BJ (cell line): ENCODE measurements at regions not wholly inside any gene's neighbourhood (a gene's known extent, or its start where the extent isn't known, plus 50 kb on each side); places are given as distances from the start of the nearest gene placed in this dataset.

Experiments
- CTCF ChIA-PET: fragments of 350-600 bp; formaldehyde crosslinking; extraction: SDS; loops from one replicate; lab custom pipeline; 2021; ENCODE audit warnings: antibody characterized with exemption, inconsistent platforms; lab: Yijun Ruan, JAX
- POLR2A ChIA-PET: fragments of 300-600 bp; sonication (Branson Sonifier 250); formaldehyde crosslinking; extraction: SDS; loops from one replicate; lab custom pipeline; 2021; ENCODE audit warnings: antibody characterized with exemption; lab: Charles Lee
- DNase-seq: peaks from one replicate; pipeline ENCODE4 v3.0.0-alpha.2; 2011; ENCODE audit warnings: low read depth
- H3K27me3 ChIP-seq: 2 replicates; pipeline ENCODE4 v1.6.0; 2011; ENCODE audit warnings: low read length; ENCODE audit not compliant: control insufficient read depth, insufficient read depth
- H3K36me3 ChIP-seq: 2 replicates; pipeline ENCODE4 v1.5.1; 2011; ENCODE audit warnings: low read length; ENCODE audit not compliant: control insufficient read depth, insufficient read depth
- H3K4me3 ChIP-seq: 2 replicates; pipeline ENCODE4 v1.5.1; 2011; ENCODE audit warnings: low read depth, mild to moderate bottlenecking, control low read depth, low read length
- TF ChIP-seq, protein P1 (sequence below): IDR thresholded peaks from 2 replicates; pipeline ENCODE4 v1.5.1; 2011; ENCODE audit warnings: low read depth, mild to moderate bottlenecking, control low read depth, inconsistent platforms, low read length, moderate library complexity; ENCODE audit not compliant: insufficient read depth

DNA sequence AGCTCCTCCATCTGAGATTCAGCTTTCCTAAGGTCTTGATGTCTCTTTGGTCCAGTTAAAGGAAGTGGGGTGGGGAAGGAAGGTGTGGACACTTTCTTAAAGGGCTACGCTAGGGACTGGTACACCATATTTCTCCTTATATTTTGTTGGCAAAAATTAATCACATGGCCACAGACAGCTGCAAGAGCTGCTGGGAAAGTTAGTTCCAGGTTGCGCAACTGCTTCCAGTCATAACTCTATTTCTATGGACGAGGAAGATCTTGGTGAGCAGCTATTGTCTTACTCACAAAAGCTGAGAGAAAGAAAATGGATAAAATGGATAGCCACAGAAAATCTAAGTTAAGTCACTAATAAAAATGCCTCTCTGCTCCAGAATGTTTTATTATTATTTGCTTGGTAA lies 60.7 kb upstream of the PPM1B start:
- H3K4me3 ChIP-seq, result no peak overlapping the region
- TF ChIP-seq, protein P1, sequence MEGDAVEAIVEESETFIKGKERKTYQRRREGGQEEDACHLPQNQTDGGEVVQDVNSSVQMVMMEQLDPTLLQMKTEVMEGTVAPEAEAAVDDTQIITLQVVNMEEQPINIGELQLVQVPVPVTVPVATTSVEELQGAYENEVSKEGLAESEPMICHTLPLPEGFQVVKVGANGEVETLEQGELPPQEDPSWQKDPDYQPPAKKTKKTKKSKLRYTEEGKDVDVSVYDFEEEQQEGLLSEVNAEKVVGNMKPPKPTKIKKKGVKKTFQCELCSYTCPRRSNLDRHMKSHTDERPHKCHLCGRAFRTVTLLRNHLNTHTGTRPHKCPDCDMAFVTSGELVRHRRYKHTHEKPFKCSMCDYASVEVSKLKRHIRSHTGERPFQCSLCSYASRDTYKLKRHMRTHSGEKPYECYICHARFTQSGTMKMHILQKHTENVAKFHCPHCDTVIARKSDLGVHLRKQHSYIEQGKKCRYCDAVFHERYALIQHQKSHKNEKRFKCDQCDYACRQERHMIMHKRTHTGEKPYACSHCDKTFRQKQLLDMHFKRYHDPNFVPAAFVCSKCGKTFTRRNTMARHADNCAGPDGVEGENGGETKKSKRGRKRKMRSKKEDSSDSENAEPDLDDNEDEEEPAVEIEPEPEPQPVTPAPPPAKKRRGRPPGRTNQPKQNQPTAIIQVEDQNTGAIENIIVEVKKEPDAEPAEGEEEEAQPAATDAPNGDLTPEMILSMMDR, result no peak
- no peak for DNase-seq
- ChIA-PET CTCF (interaction anchor here (0.5 kb wide), 1 partner anchor 723 kb away, joined by 3 read pairs; no protein-coding TSS in a partner anchor), POLR2A (no interaction called here)
- H3K36me3 ChIP-seq, result no peaks in the 10 kb centered on the region
- no peaks in the 10 kb centered on the region for H3K27me3 ChIP-seq

GRCh38 chr2:44109166-44109565 lies 59.5 kb upstream of the PPM1B start:
- TF ChIP-seq, protein P1, result no peak
- ChIA-PET CTCF (no interaction called here), POLR2A (no interaction called here)
- DNase-seq, result no peak
- no peaks in the 10 kb centered on the region for H3K36me3 ChIP-seq
- no peaks in the 10 kb centered on the region for H3K27me3 ChIP-seq
- no peak overlapping the region for H3K4me3 ChIP-seq

- TF ChIP-seq, protein P1, result no peak
- no peak for DNase-seq
- no peak overlapping the region for H3K4me3 ChIP-seq
- POLR2A ChIA-PET, result no interaction called here
- CTCF ChIA-PET, result no interaction called here
- no peaks in the 10 kb centered on the region for H3K36me3 ChIP-seq
- no peaks in the 10 kb centered on the region for H3K27me3 ChIP-seq
Observed at GRCh38 chr2:44110444-44110843, 58.2 kb upstream of the PPM1B start.

- no peaks in the 10 kb centered on the region for H3K27me3 ChIP-seq
- ChIA-PET POLR2A (no interaction called here), CTCF (no interaction called here)
- H3K4me3 ChIP-seq, result no peak overlapping the region
- TF ChIP-seq, protein P1, result no peak
- no peak for DNase-seq
- H3K36me3 ChIP-seq, result no peaks in the 10 kb centered on the region
Observed at GRCh38 chr2:44112096-44112495, 56.6 kb upstream of the PPM1B start.

DNA sequence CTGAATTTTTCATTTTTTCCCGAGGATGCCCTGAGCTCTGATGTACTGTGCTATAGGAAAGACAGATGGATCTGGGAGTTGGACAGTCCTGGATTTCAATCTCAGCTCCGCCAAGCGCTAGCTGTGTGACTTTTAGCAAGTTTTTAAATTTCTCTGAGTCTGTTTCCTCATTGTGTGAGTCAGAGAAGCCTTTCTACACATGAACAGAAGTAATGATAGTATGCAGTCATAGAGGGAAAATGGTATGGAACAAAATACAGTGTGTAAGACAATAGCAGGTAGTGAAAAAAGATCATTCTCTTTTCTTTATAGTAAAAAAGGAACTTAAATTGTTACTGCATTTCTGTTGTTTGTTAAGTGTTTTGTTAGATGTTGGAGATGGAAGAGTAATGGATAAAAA lies 52.4 kb upstream of the PPM1B start:
- TF ChIP-seq, protein P1, result no peak
- Histone ChIP-seq H3K36me3 (no peaks in the 10 kb centered on the region), H3K27me3 (no peaks in the 10 kb centered on the region), H3K4me3 (no peak overlapping the region)
- DNase-seq, result no peak
- POLR2A ChIA-PET, result no interaction called here
- CTCF ChIA-PET, result interaction anchor here (1.8 kb wide), 1 partner anchor 14 kb away, joined by 4 read pairs; no protein-coding TSS in a partner anchor
